CD1c-positive myeloid dendritic cell (primary cell): ENCODE measurements at regions not wholly inside any gene's neighbourhood (a gene's known extent, or its start where the extent isn't known, plus 50 kb on each side); places are given as distances from the start of the nearest gene placed in this dataset.
"Not testable (repeated sequence)": the region's sequence is repeated elsewhere in the genome, so short reads cannot be mapped to it uniquely, and the experiment has no call there.

Experiments
- DNase-seq: peaks from one replicate; pipeline ENCODE4 v3.0.0-alpha.2; 2016; ENCODE audit errors: extremely low spot score

- no peak for DNase-seq
These were observed 118.3 kb upstream of the WSCD1 start for GRCh38 chr17:5951912-5952311.

DNA sequence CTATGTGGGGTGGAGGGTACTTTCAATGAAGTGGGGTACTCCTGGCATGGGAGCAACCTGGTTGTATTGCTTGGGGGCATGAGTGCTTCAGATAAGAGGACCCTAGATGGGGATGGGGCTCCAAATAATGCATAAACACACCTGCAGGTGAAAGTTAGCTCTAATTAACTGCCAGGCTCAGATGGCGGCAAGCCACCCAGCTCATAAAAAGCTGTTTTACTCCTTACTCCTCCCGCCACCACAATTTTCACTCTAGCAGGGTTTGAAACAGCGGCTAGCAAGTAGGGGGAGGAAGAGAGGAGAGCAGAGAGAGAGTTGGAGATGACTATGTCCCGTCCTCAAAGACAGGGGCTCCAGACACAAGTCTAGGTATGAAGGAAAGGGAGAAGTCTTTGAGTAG, 117.7 kb upstream of the WSCD1 start:
- no peak for DNase-seq

GRCh38 chr17:5955764-5956163, 114.4 kb upstream of the WSCD1 start:
- DNase-seq = no peak

DNA sequence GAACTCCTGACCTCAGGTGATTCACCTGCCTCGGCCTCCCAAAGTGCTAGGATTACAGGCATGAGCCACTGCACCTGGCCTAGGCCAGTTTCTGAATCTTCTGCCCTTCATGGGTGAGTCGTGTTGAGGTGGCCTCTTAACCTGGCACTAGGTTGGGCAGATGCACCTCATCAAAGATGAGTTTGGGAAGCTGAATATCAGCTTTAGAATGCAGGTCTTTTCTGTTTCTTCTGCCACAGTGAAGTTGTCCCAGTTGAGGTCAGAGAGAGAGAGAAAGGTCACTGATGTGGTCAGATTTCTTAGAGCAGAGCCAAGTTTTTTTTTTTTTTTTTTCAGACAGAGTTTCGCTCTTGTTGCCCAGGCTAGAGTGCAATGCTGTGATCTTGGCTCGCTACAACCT, 111.3 kb upstream of the WSCD1 start:
- DNase-seq = no peak

GRCh38 chr17:5962371-5962770, 107.8 kb upstream of the WSCD1 start:
- DNase-seq = no peak

GRCh38 chr17:5971969-5972368, 98.2 kb upstream of the WSCD1 start:
- DNase-seq = no peak

- no peak for DNase-seq
These were observed 96.8 kb upstream of the WSCD1 start for GRCh38 chr17:5973410-5973809.

DNA sequence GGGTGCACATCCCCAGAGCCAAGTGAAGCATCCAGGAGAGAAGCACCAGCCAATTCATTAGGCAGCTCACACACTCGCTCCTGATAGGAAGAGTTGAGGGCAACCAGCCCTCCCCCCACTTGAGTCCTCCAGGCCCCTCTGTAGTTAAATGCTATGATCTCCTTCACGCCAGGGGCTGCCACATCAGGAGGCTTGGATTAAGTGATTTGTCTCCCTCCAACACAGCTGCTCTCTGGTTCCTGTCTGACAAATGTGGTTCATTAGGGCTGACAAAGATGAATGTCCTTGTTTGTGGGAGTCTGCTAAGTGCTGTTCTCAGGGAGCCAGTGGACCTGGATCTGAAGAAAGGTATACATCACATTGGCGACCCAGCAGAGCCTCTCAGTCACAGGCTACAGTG, 94.5 kb upstream of the WSCD1 start:
- DNase-seq = no peak

DNA sequence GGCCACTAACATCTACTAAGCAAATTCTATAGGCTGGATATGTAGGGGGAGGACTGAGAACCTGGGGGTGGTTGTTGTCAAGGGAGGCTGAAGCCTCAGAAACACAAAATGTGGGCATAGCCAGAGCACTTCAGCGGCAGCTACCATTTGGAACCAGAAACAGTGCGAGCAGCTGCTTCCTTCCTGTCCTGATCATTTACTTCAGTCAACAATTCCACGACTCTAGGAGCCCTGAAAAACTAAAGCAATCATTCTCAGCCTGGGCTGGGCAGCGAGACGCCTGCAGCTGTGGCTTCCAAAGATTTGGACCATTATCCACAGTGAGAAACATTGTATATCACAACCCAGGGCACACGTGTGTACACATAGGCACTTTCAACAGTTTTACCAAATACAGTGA, 93.9 kb upstream of the WSCD1 start:
- DNase-seq = no peak

GRCh38 chr17:5978496-5978895, 91.7 kb upstream of the WSCD1 start:
- DNase-seq = no peak

GRCh38 chr17:5980941-5981340, 89.2 kb upstream of the WSCD1 start:
- DNase-seq = no peak

DNA sequence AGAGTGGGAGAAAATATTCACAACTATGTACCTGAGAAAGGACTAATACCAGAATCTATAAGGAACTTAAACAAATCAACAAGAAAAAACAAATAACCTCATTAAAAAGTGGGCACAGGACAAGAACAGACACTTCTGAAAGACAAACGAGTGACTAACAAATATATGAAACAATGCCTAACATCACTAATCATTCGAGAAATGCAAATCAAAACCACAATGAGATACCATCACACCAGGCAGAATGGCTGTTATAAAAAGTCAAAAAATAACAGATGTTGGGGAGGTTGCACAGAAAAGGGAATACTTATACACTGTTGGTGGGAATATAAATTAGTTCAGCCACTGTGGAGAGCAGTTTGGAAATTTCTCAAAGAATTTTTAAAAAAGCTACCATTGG, 83.5 kb upstream of the WSCD1 start:
- no peak for DNase-seq

- no peak for DNase-seq
These were observed 69.8 kb upstream of the WSCD1 start for GRCh38 chr17:6000426-6000825.

- DNase-seq = not testable (repeated sequence)
These were observed 67.0 kb upstream of the WSCD1 start for GRCh38 chr17:6003221-6003620.

- no peak for DNase-seq
These were observed 64.2 kb upstream of the WSCD1 start for GRCh38 chr17:6005939-6006338.

DNA sequence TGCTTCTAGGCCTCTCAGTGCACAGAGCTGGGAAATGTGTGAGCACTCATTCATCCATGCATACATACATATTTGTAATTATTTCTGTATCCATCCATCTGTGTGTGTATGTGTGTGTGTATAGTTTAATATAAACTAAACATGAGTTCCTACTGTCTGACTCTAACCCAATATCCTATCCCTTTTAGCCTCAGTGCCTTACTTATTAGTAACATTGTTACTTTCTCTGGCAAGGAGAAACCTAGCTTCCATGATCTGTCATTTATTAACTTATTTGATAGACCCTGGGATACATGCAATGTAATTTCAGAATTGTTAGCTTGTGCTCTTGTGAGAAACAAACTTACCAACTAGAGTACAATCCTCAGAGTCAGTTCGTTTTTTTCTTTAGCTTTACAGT, 59.0 kb upstream of the WSCD1 start:
- no peak for DNase-seq

DNA sequence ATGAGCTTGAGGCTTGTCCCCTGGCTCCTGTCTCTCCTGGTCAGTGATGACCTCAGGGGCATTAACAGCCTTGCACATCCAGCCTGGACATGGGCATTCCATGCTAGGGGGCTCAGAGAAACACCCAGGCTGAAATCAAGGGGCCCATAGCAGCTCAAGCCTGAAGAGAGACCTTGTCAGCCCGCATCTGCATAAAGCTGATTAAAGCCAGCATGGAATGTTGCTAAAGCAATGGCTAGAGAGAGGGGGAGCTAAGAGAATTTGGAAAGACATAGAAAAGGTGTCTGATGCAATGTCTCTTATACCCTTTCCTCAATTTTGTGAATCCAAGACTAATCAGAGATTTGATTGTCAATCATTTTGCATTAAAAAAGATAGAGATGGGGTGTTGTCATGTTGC, 51.4 kb upstream of the WSCD1 start:
- DNase-seq = no peak

DNA sequence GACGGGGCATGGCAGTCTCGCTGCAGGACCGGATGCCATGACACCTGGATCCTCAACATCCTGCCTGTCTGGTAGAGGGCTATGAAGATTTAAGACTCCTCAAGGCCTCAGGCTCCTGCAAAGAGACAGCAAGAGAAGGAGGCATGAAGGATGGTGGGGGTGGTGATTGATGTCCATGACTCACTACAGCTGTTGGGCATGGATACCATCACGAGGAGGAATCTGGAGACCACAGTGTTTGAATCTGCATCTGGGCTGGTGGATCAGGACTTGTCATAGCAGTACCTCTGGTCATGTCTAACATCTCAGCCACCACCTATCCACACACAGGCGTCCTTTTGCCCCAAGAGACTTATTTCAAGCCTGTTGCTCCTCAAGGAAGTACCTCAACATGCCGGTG, 50.2 kb upstream of the WSCD1 start:
- DNase-seq = no peak

GRCh38 chr17:6020376-6021010, 49.7 kb upstream of the WSCD1 start:
- no peak for DNase-seq
